Lower lobe of right lung (tissue), 2 donors: ENCODE measurements at regions not wholly inside any gene's neighbourhood (a gene's known extent, or its start where the extent isn't known, plus 50 kb on each side); places are given as distances from the start of the nearest gene placed in this dataset.
A peak's percentile ranks its signal among the peaks of the same experiment; 100 is the strongest.

ENCODE experiments used
- ATAC-seq, 2 donors: fragments of 200-7000 bp; cut with Tn5 transposase; one replicate each; pipeline ENCODE4 v1.9.1; 2020 to 2022; ENCODE audit warnings: mild to moderate bottlenecking in 2 of 2, moderate library complexity in 2 of 2
- DNase-seq: peaks from one replicate; pipeline ENCODE4 v3.0.0-alpha.2; 2020
- H3K27ac ChIP-seq: fragments of 200-600 bp; one replicate; pipeline ENCODE4 v1.8.0; 2022
- H3K27me3 ChIP-seq: fragments of 200-600 bp; one replicate; pipeline ENCODE4 v1.8.0; 2022; ENCODE audit warnings: low read depth
- H3K36me3 ChIP-seq: fragments of 200-600 bp; one replicate; pipeline ENCODE4 v1.8.0; 2022; ENCODE audit warnings: mild to moderate bottlenecking
- H3K4me1 ChIP-seq: fragments of 200-600 bp; one replicate; pipeline ENCODE4 v1.8.0; 2022
- H3K4me3 ChIP-seq: fragments of 200-600 bp; one replicate; pipeline ENCODE4 v1.8.0; 2022; ENCODE audit warnings: mild to moderate bottlenecking
- H3K9me3 ChIP-seq: fragments of 200-600 bp; one replicate; pipeline ENCODE4 v1.8.0; 2022
- CTCF ChIP-seq: fragments of 200-600 bp; IDR thresholded peaks from one replicate; pipeline ENCODE4 v1.8.0; 2022; ENCODE audit warnings: antibody characterized with exemption, mild to moderate bottlenecking
- intact Hi-C: fragments of 100-400 bp; cut with DNase I; formaldehyde crosslinking; loops from one replicate; pipeline ENCODE4 v1.11.0; 2022
- donor health status: DM: no; HTN: yes; CAD: no; lungs with severe emphysema.

DNA sequence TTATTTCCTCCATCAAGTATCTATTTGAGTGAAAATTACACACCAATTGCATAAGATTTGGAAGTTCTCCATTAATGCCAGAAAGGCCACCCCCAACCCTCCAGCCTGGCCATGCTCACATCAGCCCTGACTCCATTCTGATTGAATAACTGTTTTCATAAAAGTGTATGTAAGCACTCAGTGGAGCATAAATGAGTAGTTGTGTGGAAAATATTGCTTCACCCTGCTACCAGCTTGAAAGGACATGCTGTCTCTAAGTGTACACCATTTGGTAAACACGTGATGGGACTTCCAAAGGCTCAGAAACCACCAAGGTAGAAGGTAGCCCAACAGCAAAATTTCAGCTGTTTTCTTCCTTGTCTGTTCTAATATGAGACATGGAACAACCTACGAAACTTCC lies 393.8 kb downstream of the ZNF385D start:
- DNase-seq (no peak), ATAC-seq (no peak)
- TF ChIP-seq CTCF, result no peak
- Histone ChIP-seq H3K36me3 (no peaks in the 10 kb centered on the region), H3K27ac (no peak overlapping the region), H3K4me1 (no peaks in the 10 kb centered on the region), H3K4me3 (no peak overlapping the region), H3K9me3 (peaks cover 10% of the 10 kb centered on the region), H3K27me3 (no peaks in the 10 kb centered on the region)
- intact Hi-C loops, result no loop called here

DNA sequence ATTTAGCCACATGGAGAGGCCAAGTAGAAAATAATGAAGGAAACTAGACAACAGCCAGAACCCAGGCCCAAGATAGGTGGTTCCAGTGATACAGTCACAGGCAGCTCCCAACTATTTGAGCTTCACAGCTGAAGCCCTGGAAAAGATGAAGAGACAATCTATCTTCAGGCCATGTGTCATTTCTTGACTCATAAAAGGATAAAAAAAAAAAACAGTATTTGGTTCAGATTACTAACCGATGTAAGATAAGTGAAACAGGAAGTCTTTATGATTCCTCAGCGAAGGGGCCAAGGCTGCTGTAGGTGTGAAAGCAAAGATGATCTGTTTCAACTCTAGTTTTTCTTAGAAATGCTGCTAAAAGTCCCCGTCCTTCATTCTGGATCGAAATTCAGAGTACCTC lies 394.6 kb downstream of the ZNF385D start:
- Histone ChIP-seq H3K4me3 (no peak overlapping the region), H3K4me1 (no peaks in the 10 kb centered on the region), H3K36me3 (no peaks in the 10 kb centered on the region), H3K9me3 (peaks cover 10% of the 10 kb centered on the region), H3K27ac (no peak overlapping the region), H3K27me3 (no peaks in the 10 kb centered on the region)
- ATAC-seq (no peak), DNase-seq (no peak)
- intact Hi-C loops, result no loop called here
- TF ChIP-seq CTCF, result no peak

DNA sequence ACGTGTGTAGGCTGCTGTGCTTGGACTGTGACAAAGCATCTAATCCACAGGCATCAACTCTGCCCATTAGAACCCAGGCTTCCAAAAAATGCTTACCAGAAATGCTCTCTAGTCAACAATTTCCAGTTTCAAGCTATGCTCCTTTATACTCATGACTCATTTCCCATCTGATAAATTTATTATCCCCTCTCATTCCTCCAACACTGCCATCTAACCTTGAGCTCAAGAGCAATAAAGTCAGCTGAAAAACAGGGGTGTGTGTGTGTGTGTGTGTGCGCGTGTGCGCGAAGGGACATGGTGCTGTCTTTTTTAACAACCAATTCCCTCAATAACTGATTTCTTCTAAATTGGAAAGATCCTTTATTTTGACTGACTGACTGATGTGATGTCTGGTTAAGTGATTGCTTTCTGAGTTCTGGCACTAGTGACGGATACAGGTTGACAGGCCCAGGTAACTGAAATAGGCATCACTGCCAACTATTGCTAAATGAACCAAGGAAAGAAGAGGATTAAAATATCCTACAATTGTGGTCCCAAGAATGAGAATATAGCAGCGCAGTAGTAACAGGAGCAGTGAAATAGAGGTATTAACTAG lies 405.5 kb downstream of the ZNF385D start:
- Histone ChIP-seq H3K4me1 (no peaks in the 10 kb centered on the region), H3K36me3 (no peaks in the 10 kb centered on the region), H3K4me3 (no peak overlapping the region), H3K9me3 (no peaks in the 10 kb centered on the region), H3K27ac (no peak overlapping the region), H3K27me3 (no peaks in the 10 kb centered on the region)
- intact Hi-C loops, result no loop called here
- no peak for TF ChIP-seq CTCF
- ATAC-seq (no peak), DNase-seq (no peak)

GRCh38 chr3:21331857-21332256 lies 419.2 kb downstream of the ZNF385D start:
- Histone ChIP-seq H3K27me3 (no peaks in the 10 kb centered on the region), H3K4me3 (no peak overlapping the region), H3K9me3 (no peaks in the 10 kb centered on the region), H3K27ac (no peak overlapping the region), H3K36me3 (no peaks in the 10 kb centered on the region), H3K4me1 (no peaks in the 10 kb centered on the region)
- no peak for TF ChIP-seq CTCF
- intact Hi-C loops, result no loop called here
- peak in 1 of 2 donors; percentile 42 for ATAC-seq
- no peak for DNase-seq

DNA sequence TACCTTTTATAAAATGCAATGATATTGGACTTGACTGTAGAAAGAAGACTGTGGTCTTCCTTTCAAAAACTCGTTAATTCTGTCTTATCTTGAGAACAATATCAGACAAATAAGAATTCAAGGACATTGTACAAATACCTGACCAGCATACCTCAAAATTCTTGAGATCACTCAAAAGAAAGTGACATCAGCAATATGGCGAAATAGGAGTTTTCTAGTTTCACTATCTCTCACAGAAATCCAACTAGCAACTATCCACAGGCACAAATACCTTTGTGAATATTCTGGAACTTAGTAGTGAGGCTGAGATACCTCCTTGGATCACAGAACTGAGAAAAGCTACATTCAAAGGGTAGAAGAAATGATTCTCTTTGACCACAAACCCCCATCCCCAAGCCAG lies 419.7 kb downstream of the ZNF385D start:
- peak in 1 of 2 donors; percentile 33 for ATAC-seq
- H3K9me3 ChIP-seq, result no peaks in the 10 kb centered on the region
- H3K4me3 ChIP-seq, result no peak overlapping the region
- TF ChIP-seq CTCF, result no peak
- H3K36me3 ChIP-seq, result no peaks in the 10 kb centered on the region
- no peaks in the 10 kb centered on the region for H3K27me3 ChIP-seq
- H3K27ac ChIP-seq, result no peak overlapping the region
- DNase-seq, result no peak
- intact Hi-C loops, result no loop called here
- H3K4me1 ChIP-seq, result no peaks in the 10 kb centered on the region

- Histone ChIP-seq H3K4me1 (no peaks in the 10 kb centered on the region), H3K9me3 (no peaks in the 10 kb centered on the region), H3K4me3 (peak overlapping the region; percentile 28), H3K27ac (no peak overlapping the region), H3K27me3 (no peaks in the 10 kb centered on the region), H3K36me3 (no peaks in the 10 kb centered on the region)
- TF ChIP-seq CTCF, result no peak
- peak in 1 of 2 donors; percentile 76 for ATAC-seq
- DNase-seq, result no peak
- intact Hi-C loops, result no loop called here
These were observed 420.7 kb downstream of the ZNF385D start for GRCh38 chr3:21330293-21330692.
